ENCODE measurements at regions not wholly inside any gene's neighbourhood (a gene's known extent, or its start where the extent isn't known, plus 50 kb on each side); places are given as distances from the start of the nearest gene placed in this dataset.

DNA sequence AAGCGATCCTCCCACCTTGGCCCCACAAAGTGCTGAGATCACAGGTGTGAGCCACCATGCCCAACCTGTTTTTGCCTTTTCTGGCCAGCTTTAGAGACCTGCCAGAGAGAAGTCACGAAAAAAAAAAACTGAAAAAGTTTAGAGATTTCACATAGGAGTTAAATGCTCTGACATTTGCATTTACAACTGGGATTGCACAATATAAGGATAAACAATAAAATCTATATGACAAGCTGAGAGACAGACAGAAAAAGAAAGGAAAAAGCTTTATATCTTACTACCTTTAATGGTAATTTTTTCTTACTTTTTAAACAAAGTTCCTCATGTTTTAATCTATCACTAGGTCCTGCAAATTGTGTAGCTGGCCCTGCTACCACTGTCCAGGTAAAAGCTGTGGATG is 466.5 kb downstream of the TXNL1 start:
- peaks cover 16% of the 10 kb centered on the region for H3K4me1 Mint-ChIP-seq (ENCODE audit: low read depth)
- H3K27ac Mint-ChIP-seq = no peak overlapping the region
- H3K4me3 Mint-ChIP-seq (ENCODE audit: low read depth) = no peak overlapping the region
- peaks cover 4% of the 10 kb centered on the region for H3K9me3 Mint-ChIP-seq (ENCODE audit: low read depth)
- no peak for DNase-seq (ENCODE audit: low spot score, unreplicated experiment)
- TF ChIP-seq, protein P1, sequence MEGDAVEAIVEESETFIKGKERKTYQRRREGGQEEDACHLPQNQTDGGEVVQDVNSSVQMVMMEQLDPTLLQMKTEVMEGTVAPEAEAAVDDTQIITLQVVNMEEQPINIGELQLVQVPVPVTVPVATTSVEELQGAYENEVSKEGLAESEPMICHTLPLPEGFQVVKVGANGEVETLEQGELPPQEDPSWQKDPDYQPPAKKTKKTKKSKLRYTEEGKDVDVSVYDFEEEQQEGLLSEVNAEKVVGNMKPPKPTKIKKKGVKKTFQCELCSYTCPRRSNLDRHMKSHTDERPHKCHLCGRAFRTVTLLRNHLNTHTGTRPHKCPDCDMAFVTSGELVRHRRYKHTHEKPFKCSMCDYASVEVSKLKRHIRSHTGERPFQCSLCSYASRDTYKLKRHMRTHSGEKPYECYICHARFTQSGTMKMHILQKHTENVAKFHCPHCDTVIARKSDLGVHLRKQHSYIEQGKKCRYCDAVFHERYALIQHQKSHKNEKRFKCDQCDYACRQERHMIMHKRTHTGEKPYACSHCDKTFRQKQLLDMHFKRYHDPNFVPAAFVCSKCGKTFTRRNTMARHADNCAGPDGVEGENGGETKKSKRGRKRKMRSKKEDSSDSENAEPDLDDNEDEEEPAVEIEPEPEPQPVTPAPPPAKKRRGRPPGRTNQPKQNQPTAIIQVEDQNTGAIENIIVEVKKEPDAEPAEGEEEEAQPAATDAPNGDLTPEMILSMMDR (IDR thresholded peaks at IDR 0.05; ENCODE audit: unreplicated experiment) = no peak
- H3K27me3 Mint-ChIP-seq = peaks cover 5% of the 10 kb centered on the region
- H3K36me3 Mint-ChIP-seq (ENCODE audit: insufficient read depth) = no peaks in the 10 kb centered on the region

DNA sequence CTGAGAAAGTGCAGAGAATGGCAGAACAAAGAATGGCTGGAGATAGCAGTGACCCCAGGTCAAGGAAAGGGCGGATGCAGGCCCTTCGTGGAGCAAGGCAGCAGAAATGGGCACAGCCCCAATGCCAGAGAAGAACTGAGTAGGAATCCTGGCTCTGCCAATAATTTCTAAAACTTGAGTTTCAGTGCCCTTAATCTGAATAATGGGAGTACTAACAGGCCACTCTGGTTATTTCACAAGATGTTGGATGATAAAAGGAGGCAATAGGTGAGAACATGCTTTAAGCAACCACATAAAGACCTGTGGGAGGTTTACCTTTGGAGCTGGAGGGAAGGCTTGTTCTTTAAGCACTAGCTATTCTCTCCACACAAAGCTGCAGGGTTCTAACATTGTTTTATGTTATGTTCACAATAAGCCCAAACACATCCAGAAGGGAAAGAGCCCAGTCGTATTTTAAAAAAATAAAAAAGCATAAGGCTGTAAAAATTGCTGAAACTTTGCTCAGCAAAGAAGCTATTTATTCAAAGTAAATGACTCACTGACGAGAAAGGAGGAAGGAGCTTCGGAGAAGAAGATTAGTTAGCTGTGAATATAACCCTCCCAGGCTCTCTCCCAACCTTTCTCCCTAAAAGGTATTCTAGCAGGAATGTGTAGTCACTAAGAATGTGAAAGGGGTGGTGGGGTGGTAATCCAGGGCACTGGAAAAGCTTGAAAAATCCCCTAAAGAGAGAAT is 470.2 kb downstream of the TXNL1 start:
- no peaks in the 10 kb centered on the region for H3K27me3 Mint-ChIP-seq
- no peak for DNase-seq (ENCODE audit: low spot score, unreplicated experiment)
- H3K36me3 Mint-ChIP-seq (ENCODE audit: insufficient read depth) = no peaks in the 10 kb centered on the region
- peak overlapping the region; percentile 22 for H3K27ac Mint-ChIP-seq
- H3K4me1 Mint-ChIP-seq (ENCODE audit: low read depth) = peaks cover 22% of the 10 kb centered on the region
- TF ChIP-seq, protein P1 (IDR thresholded peaks at IDR 0.05; ENCODE audit: unreplicated experiment) = no peak
- no peak overlapping the region for H3K4me3 Mint-ChIP-seq (ENCODE audit: low read depth)
- H3K9me3 Mint-ChIP-seq (ENCODE audit: low read depth) = peaks cover 4% of the 10 kb centered on the region

DNA sequence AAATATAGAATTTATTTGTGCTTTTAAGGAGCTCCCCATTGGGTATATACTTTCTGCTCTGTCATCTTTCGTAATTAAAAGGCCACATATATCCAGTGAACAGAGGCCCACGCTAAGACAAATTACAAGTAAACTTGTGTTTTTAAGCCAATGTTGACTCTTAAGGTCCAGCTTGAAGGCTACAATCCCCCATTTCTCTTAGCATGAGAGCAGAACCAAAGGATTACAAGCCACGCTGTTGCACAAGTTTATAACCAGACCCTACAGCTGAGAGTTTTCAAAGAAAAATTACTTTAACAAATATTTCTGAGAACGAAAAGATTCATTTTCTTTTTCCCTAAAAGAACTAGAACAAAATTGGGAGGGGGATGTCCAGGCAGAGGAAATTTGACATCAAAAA is 471.0 kb downstream of the TXNL1 start:
- peak overlapping the region; percentile 52 for H3K27ac Mint-ChIP-seq
- peaks cover 29% of the 10 kb centered on the region for H3K4me1 Mint-ChIP-seq (ENCODE audit: low read depth)
- TF ChIP-seq, protein P1 (IDR thresholded peaks at IDR 0.05; ENCODE audit: unreplicated experiment) = no peak
- H3K4me3 Mint-ChIP-seq (ENCODE audit: low read depth) = no peak overlapping the region
- no peaks in the 10 kb centered on the region for H3K27me3 Mint-ChIP-seq
- DNase-seq (ENCODE audit: low spot score, unreplicated experiment) = no peak
- H3K36me3 Mint-ChIP-seq (ENCODE audit: insufficient read depth) = no peaks in the 10 kb centered on the region
- peaks cover 4% of the 10 kb centered on the region for H3K9me3 Mint-ChIP-seq (ENCODE audit: low read depth)

DNA sequence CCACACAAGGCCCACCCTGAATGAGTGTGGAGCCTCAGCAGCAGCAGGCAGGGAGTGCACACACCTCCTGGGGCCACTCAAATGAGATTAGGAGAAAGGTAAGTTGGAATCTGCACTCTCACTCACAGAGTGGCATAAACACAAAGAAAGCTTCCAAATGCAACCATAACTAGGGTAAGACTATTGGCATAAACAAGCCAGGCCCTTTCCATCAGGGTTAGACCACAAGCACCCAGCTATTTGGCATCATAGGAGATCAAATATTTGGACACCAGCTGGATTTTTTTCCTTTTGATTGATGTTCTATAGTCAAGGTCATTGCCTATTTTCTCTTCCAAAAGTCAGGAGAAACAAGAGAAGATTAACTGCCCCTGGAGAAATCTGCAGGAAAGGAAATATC is 471.5 kb downstream of the TXNL1 start:
- Mint-ChIP-seq H3K9me3 (ENCODE audit: low read depth) (peaks cover 4% of the 10 kb centered on the region), H3K4me1 (ENCODE audit: low read depth) (peaks cover 30% of the 10 kb centered on the region), H3K27me3 (no peaks in the 10 kb centered on the region), H3K36me3 (ENCODE audit: insufficient read depth) (no peaks in the 10 kb centered on the region), H3K27ac (no peak overlapping the region), H3K4me3 (ENCODE audit: low read depth) (no peak overlapping the region)
- TF ChIP-seq, protein P1 (IDR thresholded peaks at IDR 0.05; ENCODE audit: unreplicated experiment) = no peak
- no peak for DNase-seq (ENCODE audit: low spot score, unreplicated experiment)

DNA sequence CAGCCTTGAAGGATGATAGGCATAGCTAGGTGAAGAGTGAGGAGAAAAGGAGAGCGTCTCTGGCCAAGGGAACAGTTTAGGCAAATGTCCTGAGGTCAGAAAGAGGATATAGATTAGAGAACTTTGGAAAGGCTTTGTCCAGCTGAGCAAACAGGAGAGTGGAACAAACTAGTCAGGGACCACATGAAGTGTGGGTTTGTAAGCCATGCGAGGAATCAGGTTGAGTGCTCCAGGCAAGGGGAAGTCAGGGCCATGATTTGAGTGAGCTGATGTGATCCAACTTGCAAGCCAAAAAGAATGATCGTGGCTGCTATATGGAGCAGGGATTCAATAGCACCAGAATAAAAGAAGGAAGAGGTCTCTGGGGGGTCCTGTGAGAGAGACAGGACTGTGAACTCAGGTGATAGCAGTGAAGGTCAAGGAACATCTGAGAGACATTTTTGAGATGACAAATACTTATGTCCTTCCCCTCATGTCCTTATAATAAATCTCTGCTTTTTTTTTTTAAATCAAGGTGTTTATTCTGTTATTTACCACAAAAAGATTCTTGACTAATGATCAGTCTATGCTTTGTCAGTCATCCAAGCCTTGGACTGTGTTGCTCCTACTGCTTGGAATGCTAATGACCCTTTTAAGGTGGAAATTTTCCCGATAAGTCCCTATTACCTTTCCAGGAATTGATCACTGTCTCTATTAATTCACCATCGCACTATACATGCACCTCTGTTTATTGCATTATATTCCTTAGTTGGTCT is 472.6 kb downstream of the TXNL1 start:
- Mint-ChIP-seq H3K4me1 (ENCODE audit: low read depth) (peaks cover 35% of the 10 kb centered on the region), H3K27me3 (no peaks in the 10 kb centered on the region), H3K4me3 (ENCODE audit: low read depth) (no peak overlapping the region), H3K27ac (no peak overlapping the region), H3K9me3 (ENCODE audit: low read depth) (peaks cover 4% of the 10 kb centered on the region), H3K36me3 (ENCODE audit: insufficient read depth) (no peaks in the 10 kb centered on the region)
- TF ChIP-seq, protein P1 (IDR thresholded peaks at IDR 0.05; ENCODE audit: unreplicated experiment) = no peak
- DNase-seq (ENCODE audit: low spot score, unreplicated experiment) = no peak

Measured in progenitor cell of endocrine pancreas (in vitro differentiated cells).